ENCODE measurements at regions not wholly inside any gene's neighbourhood (a gene's known extent, or its start where the extent isn't known, plus 50 kb on each side); places are given as distances from the start of the nearest gene placed in this dataset.
"Not testable (repeated sequence)": the region's sequence is repeated elsewhere in the genome, so short reads cannot be mapped to it uniquely, and the experiment has no call there.

DNA sequence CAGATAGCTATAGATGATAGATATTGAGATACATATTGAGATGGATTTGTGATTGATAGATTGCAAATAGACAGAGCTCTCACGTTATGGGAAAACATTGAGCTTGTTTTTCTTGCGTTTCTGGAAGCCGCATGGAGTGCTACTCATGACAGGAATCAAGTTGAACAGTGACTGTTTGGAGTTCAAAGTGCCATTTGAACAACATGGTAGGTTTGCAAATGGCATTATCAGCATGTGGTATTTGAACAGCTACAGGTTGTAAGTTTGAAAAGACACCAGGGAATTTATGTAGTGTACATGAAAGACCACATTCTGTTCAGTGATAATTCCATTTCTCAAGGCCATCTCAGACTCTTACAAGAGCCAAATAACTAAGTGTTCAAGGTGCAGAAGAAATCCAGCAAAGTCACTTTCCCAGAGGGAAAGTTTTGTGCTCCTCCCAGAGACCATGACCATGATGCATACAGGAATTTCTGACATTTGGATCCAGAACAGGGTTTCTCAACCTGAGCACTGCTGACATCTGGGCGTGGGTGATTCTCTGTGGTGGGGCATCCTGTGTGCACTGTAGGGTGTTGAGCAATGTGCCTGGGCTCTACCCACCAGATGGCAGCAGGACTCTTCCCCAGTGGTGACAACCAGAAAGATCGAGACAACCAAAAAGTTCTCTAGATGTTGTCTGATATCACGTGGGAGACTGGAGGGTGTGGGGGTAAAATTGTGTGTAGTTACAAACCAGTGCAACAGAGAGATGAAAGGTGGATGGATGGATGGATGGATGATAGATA lies 399.1 kb upstream of the AMELY start:
- no peak for DNase-seq (ENCODE audit: low read depth)

DNA sequence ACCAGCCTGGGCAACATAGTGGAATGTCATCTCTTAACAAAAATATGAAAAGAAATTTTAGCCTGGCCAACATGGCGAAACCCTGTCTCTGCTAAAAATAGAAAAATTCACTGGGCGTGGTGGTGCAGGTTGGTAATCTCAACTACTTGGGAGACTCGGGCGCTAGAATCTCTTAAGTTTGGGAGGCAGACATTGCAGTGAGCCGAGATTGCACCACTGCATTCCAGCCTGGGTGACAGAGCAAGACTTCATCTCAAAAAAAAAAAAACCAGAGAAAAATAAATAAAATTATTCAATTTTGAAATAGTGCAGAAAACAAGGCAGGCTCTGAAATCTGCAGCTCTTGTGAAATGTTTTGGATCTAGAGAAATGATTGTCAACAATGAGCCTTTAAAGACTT lies 397.3 kb upstream of the AMELY start:
- DNase-seq (ENCODE audit: low read depth) = no peak

DNA sequence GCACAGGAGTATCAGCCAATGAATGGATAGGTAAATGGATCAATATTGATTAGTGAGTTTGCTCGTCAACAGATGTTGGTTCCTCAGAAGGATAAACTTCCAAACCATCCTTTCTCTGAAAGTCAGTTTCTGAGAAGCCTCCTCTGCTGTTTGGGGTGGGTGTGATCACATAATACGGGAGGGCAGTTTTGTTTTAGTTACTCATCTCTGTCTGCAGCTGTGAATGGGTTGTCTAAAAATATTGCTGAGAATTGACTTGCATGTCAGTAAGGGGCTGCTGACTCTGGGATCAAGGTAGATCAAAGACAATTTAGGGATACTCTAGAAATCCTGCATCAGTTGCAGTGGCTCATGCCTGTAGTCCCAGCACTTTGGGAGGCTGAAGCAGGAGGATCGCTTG lies 390.8 kb upstream of the AMELY start:
- DNase-seq (ENCODE audit: low read depth) = no peak

DNA sequence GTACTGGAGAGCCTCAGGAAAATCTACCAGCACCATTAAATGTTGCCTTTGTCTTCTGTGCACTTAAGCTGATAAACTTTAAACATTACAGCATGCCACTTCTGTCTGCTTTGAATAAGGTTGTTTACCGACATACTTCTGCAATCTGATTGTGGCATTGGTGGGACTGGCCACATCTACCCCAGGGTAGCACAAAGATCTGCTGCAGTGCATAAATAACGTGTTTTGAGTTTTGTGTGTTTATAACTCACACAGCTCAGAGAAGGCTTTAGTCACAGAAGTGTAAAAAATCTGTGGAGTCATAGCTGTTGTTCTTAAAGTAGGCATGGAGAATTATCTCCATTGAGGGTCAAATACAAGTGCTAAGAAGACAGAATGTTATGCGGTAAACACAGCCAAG lies 388.4 kb upstream of the AMELY start:
- no peak for DNase-seq (ENCODE audit: low read depth)

DNA sequence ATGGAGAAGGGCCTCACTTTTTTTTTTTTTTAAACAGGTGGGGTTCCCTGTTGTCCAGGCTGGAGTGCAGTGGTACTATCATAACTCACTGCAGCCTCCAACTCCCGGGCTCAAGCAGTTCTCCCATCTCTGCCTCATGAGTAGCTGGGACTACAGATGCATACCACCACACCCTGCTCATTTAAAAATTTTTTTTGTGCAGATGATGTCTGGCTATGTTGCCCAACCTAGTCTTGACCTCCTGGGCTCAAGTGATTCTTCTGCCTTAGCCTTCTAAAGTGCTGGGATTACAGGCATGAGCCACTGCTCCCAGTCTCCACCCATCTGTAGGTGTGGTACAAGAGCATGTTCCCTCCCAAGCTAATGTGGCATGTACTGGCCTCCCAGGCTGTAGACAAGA lies 380.6 kb upstream of the AMELY start:
- no peak for DNase-seq (ENCODE audit: low read depth)

DNA sequence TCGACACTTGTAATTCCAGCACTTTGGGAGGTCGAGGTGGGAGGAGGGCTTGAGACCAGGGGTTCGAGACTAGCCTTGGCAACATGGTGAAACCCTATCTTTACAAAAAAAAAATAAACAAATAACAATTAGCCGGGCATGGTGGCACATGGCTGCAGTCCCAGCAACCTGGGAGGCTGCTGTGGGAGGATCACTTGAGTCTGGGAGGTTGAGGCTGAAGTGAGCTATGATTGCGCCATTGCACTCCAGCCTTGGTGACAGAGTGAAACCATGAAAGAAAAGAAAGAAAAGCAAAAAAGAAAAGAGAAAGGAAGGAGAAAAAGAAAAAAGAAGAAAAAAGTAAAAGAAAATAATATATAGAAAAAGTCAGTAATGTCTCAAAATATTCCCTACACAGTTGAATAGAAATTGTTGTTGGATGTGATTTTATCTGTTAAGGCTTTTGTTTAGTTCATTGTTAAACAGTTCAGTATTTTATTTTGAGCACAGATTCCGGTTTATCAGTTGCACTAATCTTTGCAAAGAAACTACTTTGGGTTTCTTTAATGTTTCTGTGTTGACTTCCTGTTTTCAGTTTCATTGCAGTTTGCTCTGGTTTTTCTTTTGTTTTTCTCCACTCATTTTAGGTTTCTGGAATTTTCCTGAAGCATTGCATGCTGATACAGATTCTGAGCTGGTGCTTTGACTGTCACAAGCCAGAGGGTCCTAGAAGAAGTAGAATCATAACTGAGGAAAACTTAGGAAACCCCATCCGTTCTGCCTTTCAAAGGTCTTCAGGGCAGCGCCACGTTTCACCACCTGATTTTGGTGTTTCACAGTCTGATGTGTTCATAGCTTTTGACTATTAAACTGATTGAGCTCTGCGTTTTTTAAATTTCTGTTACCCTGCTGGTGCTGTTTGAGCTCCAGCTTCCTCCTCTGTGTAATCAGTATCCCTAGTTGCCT lies 378.6 kb upstream of the AMELY start:
- DNase-seq (ENCODE audit: low read depth) = no peak

DNA sequence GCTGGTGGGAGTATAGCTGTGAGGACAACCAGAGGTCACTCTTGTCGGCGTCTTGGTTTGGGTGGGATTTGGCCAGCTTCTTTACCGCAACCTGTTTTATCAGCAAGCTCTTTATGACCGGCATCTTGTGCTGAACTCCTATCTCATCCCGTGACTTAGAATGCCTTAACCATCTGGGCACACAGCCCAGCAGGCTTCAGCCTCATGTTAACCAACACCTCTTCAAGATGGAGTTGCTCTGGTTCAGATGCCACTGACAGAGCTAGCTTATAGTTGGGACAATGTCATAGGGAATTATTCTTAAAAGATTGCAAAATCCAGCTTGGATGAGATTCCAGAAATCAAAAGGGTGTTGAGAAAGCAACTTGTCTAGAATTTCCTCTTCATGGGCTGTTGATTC lies 377.1 kb upstream of the AMELY start:
- no peak for DNase-seq (ENCODE audit: low read depth)

DNA sequence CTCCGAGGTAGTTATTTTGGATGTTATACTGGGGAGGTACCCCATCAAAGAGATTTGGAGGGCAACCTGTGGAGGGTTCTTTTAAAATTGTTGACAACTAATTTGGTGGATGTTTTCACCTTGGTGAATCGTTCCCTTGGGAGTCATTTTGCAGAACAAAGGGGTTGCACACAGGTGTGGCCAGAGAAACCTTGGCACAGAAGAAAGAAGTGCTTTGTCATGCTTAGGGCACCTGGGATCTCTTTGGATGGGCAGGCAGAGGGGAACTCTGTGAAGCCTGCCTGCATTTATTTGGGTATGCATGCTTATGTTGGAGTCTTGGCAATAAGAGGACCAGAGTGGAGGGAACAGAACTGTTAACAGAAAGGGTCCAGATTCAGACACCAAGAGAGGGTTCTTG lies 376.4 kb upstream of the AMELY start:
- not testable (repeated sequence) for DNase-seq (ENCODE audit: low read depth)

DNA sequence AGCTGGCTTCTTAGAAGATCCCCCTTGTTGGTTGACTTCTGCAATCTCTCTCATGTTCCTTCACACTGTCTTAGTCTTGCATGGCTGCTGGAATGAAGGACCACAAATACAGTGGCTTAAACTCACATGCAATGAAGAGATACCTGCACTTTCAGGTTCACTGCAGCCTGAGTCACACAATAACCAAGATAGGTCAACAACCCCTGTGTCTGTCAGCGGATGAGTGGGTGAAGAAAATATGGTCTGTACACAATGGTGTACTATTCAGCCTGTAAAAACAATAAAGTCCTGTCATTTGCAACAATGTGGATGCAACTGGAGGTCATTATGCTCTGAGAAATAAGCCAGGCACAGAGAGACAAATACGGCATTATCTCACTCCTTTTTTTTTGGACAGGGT lies 373.8 kb upstream of the AMELY start:
- no peak for DNase-seq (ENCODE audit: low read depth)

DNA sequence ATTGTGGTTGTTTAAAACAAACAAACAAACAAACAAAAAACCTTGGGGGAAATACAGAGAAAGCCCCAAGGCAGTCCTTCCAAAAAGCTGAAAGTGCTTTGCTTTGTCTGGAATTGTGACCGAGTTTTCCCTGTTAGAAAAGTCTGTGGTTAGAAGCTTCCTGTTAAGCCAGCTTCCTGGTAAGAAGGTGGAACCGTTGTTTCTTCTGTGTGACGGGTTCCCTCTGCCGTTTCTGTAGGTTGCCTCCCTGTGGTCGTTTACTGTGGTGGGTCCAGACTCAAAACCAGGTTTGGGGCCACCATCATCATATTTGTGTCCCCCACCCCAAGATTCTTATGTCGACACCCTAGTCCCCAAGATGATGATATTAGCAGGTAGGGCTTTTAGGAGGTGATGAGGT lies 371.4 kb upstream of the AMELY start:
- no peak for DNase-seq (ENCODE audit: low read depth)

DNA sequence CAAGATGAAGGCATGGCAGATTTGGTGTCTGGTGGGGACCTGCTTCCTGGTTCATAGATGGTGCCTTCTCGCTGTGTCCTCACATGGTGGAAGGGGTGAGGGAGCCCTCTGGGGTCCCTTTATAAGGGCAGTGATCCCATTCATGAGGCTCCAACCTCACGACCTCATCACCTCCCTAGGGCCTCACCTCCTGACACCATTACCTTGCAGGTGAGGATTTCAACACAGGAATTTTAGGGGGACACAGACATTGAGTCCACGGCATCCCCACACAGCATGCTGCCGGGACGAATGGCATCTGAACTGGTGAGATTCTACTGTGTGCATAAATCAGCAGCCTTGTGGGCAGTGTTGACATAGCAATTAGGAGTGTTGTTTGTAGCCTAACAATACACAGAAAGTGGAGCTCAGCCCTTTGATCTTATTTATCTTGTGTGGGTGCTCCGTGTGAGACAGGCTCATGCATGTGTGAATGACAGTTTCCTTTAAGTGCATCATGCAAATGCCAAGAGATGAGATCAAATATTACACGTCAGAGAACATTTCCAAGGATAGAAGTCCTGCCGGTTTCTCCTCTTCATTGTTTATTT lies 368.7 kb upstream of the AMELY start:
- not testable (repeated sequence) for DNase-seq (ENCODE audit: low read depth)

DNA sequence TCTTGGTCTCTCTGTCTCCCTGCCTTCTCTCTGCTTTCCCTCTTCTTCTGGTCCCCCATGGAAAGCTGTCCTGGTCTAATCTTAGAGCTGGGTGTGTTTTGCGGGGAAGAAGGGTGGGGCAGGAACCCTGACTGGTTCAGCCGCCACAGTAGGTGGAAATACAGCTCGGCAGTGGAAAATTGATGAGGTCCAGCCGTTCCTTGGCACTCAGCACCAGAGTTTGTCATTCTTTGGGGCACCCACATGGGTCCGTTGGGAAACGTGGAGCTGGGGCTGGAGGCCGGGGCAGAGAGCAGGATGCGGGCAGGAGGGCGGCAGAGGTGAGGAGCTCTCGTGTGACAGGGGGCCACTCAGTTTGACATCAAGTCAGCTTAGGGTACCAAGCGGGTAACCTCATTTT lies 364.2 kb upstream of the AMELY start:
- no peak for DNase-seq (ENCODE audit: low read depth)

DNA sequence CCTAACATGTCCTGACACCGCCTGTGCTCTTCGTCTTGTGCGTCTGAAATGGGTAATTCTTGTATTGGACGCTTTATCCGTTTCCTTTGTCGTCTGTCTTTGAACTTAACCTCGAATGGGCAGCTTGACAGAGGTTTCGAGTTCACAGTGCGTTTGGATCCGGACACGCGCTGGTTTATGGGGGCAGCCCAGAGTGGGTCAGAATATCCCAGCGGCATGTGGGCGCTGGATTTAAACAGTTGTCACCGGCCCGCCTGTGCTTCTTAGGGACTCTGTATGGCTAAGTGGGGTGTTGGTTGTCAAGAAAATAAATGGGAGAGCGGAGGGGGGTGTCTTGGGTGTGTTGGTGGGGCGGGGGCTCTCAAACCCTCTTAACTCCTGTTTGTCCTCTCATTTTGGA lies 363.5 kb upstream of the AMELY start:
- DNase-seq (ENCODE audit: low read depth) = no peak

DNA sequence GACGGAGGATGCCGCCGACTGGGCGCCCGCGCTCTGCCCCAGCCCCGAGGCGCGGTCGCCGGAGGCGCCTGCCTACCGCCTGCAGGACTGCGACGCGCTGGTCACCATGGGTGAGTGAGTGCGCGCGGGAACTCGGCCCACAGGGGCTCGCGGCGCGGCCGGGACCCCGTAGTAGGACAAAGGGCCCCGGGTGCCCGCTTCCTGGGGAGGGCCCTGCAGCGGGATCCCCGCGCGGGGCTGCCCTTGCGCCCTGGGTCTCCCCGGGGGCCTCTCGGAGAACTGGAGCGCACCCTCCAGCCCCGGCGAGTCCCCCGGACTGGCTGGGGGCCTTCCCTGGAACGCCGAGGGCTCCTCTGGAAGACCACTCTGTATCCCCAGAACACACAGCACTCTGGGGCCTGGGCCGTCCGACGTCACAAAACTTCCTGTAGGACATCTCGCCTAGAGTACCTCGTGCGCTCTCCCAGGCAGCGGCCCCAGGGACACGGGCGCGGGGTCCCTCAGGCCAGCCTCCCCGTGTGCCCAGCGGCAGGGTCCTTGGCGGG lies 362.9 kb upstream of the AMELY start:
- DNase-seq (ENCODE audit: low read depth) = no peak

DNA sequence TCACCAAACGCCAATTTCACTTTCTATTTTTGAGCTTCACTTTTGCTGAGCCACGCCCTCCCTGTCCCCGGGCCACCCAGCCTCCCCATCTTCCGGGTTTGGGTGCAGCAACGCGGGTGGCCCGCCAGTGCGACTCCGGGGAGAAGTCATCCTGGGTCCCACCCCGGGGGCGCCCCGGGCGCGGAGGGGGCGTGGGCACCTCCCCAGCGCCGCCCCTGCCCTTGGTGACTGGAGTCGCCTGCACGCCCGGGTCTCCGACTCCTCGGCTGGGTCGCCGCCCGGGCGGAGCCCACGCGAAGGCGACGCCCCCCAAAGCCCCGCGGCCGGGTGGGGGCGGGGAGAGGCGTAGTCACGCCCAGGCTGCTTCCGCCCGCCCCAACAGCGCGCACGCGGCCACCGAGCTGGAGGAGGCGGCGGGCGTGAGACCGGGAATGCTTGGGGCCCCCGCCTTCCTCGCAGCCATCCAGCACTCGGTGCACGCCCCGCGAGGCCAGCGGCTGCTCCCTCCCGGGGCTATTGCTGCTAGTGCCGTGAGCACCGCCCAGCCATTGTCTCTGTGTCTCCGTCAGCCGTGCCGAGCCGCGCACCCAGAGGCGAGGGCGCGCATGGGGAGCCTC lies 362.1 kb upstream of the AMELY start:
- no peak for DNase-seq (ENCODE audit: low read depth)

DNA sequence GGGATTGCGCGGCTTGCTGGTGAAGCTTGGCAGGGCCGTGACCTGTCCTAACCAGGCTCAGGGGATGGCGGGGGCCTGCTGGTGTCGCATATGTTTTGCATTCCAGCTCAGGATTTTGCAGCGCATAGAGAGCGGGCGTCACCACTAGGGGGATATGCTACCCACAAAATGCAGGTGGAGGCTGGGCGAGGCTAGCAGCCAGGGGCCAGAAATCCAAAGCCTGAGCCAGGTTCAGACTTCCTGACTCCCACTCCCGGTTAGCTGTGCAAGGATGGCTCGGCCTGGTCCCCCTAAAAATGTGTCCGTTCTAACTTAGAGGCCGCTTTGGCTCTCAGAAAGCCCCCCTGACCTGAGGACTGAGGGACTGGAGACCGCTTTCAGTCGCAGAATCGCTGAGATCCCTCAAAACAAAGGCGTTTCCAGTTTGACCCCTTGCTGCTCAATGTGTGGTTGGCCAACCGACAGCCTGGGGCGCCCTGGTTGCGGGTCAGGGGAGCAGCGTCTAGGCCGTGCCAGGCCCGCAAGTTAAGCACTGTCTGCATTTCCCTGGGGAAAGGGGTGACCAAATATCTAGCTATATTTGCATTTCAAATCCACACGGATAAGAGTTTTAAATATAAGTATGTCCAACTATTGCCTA lies 361.1 kb upstream of the AMELY start:
- DNase-seq (ENCODE audit: low read depth) = no peak

DNA sequence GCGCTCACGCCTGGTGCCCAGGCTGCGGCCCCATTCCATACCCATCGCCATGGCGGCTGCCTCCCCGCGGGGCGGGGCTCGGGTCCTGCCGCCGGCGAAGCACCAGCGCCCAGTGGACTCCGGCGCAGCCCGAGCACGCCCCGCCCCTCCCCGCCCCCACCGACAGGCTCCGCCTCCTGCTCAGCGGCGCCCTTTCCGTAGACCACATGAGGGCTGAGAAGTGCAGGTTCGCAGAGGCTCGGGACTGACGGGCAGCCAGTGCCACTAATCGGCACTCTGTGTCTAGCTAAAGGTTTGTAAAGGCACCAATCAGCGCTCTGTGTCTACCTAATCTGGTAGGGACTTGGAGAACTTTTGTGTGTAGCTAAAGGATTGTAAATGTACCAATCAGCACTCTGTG lies 352.2 kb upstream of the AMELY start:
- DNase-seq (ENCODE audit: low read depth) = no peak

DNA sequence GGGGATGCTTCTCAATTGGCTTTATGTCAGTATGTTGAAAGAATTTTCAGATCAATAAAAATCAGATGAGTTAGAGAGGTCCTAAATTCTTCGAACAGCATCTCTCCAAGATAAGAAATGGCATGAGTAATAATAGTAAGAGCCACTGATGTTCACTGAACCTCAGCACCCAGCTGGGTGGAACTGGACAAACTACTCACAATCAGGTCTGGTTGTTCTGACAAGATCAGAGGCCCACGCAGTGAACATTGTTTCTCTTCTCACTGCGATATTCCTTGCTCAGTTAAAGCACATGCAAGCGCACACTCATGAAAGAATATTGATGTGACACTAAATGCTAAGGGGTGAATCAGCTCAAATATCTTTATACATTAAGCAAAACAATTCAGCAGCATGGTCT lies 351.0 kb upstream of the AMELY start:
- DNase-seq (ENCODE audit: low read depth) = no peak

DNA sequence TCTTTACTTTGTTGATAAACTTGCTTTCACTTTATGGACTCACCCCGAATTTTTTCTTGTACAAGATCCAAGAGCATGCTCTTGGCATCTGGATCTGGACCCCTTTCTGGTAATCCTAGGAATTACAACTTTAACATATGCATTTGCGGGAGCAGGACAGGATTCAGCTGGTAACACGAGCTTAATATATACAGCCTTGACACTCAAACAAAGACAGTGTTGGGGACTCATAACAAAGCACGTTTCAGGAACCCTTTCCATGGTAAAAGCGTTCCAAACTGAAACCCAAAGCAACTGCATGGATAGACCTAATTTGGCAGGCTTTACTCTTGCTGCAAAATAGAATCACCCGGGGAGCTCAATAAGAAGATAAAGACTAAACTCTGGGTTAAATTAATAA lies 349.7 kb upstream of the AMELY start:
- DNase-seq (ENCODE audit: low read depth) = no peak

DNA sequence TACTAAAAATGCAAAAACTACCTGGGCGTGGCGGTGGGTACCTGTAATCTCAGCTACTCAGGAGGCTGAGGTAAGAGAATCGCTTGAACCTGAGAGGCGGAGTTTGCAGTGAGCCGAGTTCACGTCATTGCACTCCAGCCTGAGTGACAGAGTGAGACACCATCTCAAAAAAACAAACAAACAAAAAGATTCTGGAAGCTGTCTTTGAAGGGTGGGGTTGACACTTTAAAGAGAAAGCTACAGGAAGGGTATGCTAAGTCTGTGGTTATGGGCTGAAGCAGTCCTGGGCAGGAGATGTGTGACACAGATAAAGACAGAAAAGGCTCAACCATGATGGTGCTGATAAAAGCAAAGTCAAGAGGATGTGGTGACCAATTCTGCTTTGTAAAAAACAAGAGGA lies 328.5 kb upstream of the AMELY start:
- DNase-seq (ENCODE audit: low read depth) = no peak

DNA sequence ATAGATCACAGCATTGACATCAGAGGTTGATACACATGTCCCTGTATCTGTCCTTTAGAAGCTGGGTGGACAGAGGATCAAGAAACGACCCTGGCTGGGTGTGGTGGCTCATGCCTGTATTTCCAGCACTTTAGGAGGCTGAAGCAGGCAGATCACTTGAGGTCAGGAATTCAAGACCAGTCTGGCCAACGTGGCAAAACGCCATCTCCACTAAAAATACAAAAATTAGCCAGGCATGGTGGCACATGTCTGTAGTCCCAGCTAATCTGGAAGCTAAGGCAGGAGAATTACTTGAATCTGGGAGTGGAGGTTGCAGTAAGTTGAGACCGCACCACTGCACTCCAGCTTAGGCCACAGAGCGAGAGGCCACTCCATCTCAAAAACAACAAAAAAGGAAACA lies 300.4 kb upstream of the AMELY start:
- no peak for DNase-seq (ENCODE audit: low read depth)

DNA sequence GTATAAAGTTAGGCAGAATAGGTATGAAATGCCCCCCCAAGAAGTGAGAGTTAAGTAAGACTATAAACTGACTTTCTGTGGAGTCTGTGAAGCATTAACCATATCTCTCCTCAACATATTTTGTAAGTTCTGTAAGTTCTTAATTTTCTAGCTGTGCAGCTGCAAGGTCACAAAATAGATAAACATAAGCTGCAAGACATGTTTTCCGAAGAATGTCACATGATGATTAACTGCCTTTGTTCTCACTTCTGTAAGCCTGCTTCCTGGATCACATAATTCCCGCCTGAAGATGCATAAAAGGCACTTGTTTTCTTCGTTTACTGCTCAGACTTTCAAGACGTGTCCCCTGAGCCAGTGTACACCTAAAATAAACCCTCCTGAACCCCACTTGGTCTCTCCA lies 292.9 kb upstream of the AMELY start:
- no peak for DNase-seq (ENCODE audit: low read depth)
